IPS-NIHi7 (cell line): ENCODE measurements at regions not wholly inside any gene's neighbourhood (a gene's known extent, or its start where the extent isn't known, plus 50 kb on each side); places are given as distances from the start of the nearest gene placed in this dataset.

Experiments
- DNase-seq: peaks from one replicate; pipeline ENCODE4 v3.0.0; 2012; ENCODE audit warnings: mixed read lengths; ENCODE audit errors: extremely low spot score

DNA sequence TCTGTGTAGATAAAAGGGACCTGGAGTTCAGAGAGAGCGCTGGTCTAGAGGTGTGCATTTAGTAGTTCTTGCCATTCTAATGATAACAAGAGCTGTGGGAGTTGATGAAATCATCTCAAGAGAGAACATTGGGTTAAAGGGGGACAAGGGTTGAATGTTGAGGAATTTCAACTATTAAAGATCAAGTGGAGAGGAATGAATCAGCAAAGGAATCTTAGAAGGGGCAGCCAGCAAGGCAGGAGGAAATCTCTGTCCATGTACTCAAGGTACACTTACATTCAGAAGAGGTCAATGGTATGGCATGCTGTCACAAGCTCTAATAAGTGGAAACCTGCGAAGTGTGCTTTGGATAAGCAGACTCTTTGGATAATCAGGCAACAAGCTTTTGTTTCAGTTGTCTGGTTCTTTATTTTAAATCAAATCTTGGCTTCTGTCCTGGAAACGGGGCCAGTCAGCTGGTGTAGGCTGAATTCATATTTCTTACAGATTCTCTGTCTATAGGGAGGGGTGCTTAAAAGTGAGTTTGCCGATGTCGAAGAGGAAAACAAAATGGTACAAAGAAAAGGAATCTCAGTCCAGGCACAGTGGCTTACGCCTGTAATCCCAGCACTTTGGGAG, 320.5 kb upstream of the CD180 start:
- DNase-seq = no peak

DNA sequence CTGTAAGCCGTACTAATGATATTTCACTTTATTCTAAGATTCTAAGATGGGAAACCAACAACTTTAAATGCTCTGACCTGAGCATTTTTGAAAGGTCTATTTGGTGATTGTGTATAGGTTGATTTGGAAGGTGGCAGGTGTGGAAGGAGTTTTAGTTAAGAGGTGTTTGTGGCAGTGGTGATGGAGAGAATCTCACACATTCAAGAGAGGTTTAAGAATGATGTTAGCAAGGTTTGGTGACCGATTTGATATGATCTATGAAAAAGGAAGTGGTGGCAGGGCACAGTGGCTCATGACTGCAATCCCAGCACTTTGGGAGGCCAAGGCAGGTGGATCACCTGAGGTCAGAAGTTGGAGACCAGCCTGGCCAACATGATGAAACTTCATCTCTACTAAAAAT, 319.2 kb upstream of the CD180 start:
- no peak for DNase-seq

DNA sequence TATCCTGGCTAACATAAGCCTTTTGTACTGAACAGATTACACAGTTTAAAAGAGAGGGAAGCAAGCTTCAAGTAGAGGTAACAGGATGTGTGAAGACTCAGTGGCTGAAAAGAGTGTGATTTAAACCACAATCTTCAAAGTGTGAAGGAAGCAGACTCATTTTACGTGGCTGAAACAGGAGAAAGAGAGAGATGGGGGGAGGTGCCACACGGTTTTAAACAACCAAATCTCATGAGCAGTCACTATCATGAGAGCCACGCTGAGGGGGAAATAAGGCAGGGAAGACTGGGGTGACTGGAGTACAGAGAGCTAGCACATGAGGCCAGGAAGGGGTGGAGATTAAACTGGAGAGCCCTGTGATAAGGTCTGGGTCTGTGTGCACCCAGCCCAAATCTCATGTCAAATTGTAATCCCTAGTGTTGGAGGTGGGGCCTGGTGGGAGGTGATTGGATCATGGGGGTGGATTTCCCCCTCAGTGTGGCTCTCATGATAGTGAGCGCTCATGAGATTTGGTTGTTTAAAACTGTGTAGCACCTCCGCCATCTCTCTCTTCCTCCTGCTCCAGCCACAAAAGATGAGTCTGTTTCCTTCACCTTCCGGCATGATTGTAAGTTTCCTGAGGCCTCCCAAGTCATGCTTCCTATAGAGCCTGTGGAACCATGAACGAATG, 318.6 kb upstream of the CD180 start:
- DNase-seq = no peak

DNA sequence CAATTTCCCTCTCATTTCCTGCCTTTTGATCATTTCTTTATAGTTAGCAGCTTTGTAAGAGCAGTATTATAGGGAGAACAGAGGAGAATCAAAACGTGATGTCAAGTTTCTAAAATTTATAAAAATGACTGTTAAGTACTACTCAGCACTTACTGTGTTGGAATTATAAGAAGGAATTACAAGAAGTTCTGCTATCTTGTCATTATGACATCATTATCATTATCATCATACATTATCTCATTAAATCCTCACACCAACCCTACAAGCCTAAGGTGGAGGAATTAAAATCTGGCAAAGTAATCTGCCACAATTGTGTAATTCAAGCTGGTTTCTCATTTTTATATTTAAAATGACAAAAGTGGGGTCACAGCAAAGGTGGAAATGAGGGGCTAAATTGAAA, 316.2 kb upstream of the CD180 start:
- DNase-seq = no peak

DNA sequence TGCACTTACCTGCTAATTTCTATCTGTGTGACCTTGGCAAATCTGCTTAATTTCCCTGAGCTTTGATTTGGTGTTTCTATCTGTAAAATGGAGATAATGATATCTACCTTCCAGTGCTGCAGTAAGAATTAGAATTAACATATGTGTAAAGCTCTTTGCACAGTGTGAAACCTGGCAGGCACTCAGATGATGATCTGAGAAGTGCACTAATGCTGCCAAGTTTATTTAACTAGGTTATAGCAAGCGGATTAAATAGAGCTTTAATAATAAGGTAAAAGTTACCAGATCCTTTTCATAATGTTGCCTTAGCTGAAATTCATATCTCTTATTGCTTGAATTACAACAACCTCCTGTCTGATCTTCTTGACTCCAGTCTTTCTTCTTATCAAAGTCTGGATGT, 315.3 kb upstream of the CD180 start:
- DNase-seq = no peak

DNA sequence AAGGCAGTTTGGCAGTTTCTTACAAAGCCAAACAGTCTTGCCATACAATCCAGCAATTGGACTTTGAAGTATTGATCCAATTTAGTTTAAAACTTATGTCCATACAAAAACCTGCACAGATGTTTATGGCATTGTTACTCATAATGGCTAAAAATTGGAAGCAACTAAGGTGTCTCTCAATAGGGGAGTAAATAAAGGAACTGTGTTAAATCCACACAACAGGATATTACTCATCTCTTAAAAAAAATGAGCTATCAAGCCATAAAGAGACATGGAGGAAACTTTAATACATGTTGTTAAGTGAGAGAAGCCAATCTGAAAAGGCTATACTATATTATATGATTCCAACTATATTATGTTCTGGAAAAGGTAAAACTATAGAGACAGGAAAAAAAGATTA, 313.6 kb upstream of the CD180 start:
- no peak for DNase-seq

DNA sequence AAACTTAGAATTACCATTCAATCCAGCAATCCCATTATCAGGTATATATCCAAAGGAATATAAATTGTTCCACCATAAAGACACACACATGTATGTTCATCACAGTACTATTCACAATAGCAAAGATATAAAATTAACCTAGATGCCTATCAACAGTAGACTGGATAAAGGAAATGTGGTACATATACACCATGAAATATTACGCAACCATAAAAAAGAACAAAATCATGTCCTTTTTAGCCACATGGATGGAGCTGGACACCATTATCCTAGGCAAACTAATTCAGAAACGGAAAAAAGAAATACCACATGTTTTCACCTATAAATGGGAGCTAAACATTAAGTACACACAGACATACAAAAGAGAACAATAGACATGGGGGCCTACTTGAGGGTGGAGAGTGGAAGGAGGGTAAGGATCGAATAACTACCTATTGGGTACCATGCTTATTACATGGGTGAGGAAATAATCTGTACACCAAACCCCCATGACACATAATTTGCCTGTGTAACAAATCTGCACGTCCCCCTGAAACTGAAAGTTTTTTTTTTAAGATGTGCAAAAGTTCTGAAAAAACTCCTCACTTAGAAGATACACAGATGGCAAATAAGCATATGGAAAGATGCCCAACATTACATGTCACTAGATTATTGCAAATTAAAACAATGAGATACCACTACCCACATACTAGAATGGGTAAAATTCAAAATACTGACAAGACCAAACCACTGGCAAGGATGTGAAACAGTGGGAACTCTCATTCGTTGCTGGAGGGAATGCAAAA, 313.0 kb upstream of the CD180 start:
- DNase-seq = no peak

DNA sequence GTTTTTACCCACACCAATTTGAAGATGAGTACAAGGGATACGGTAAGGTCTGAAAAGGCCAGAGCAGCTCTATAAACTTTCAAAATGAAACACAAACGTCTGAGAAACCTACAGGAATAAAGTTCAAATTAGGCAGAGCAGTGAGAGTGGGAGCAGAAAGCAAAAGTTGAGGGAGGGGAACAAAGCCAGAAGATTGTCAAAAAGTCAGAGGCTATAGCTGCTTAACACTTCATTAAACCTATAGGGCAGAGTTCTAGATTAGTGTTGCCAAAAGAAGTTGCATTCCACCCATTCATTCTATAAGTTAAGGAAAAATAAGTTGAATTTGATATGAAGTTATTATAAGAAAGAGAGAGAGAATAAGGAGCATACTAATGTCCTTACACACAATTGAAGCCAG, 309.6 kb upstream of the CD180 start:
- no peak for DNase-seq

DNA sequence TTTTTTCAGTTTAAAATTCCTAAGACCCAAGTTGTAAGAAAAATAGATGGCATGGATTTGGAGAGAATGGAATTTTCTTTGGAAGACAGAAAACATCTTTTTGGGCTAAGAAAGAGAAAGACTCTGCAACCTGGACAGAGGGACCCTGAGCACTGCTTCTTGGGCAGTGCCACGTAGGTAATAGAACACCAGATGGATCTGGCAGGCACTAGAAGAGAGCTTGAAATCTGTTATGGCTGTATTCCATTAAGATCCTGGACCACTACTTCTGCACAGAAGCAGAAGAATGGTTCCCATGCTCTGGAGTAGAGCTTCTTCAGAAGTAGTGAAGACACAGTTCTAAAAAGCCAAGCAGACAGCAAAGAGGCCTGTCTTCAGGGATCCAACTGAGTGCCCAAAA, 306.4 kb upstream of the CD180 start:
- DNase-seq = no peak

DNA sequence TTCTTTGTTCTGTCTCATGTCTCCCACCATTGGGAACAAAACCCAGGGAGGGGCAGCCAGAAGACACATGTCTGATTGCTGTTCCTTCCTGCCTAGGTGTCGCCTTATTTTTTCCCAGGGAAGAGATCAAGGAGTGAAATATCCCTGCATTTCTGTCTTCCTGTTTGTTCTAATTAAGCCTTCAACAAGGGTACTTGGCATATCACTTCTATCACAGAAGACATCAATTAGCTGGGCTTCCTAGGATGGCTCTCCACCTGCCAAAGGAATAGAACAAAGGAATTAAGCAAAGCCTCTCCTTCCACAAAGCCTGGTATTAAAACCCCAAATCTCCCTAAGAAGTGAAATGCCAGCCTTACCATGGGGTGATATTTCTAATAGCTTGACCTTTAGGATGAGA, 299.5 kb upstream of the CD180 start:
- no peak for DNase-seq

DNA sequence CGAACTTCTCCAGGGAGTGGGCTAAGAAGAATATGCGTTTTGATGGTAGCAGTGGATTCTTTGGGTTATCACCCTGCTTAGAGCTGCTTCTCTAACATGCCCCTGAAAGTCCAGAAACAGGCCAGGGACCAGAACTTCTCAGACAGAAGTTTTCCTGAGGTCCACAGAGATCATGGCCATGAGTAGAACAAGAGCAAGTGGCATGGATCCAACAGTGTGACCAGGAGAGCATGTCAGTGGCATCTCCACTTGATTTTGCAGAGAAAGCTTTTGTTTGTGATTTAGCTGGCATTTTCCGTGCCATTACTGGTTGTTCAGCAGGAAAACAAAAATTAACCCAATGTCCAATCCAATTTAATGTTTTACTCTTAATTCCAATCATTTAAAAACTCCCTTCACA, 298.5 kb upstream of the CD180 start:
- no peak for DNase-seq

DNA sequence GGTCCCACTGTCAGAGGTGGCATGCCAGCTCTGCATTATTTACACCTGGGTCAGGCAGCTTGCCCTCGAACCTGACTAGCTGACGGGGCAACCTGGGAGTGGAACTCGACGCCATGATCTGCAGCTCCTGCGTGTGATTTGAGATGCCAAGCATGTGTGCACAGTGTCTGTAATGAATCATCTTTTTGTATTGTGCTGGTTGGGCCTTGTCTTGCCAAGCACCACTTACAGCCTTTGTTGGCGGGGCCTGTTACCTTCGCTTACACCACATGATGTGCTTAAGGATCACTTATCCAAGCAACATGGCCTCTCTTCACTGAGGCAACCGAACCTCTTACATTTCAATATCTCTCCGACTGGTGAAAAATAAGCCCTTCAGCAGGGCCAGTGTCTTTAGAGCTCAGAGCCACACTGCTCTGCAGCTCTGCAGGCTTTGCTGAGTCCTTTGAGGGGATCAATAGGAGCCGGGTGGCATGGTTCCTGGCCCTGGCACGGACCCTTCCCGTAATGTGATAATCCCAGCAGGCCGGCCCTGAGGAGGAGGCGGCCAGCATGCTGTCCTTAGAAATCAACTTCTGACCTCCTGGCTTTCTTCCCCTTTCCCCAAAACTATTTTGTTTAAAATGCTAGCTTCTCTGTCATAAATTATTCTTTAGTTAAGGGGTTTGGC, 297.7 kb upstream of the CD180 start:
- no peak for DNase-seq

DNA sequence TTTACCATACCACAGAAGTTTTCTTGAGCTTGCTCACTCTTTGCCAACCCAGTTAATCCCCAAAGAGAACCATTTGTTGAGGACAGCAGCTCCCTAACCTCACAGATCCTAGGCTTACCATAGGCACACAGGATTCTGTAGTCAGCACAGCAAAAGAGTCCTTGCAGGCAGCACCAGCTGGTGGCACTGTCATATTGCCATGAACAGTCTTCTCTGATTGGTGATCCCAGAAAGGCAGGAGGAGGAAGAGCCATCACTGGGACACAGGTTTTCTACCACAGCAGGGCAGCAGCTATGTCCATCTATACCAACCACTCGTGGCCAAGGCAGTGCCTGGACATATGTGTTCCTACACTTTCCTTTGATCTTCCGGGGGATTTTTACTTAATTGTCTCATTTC, 297.1 kb upstream of the CD180 start:
- DNase-seq = peak; percentile 76

DNA sequence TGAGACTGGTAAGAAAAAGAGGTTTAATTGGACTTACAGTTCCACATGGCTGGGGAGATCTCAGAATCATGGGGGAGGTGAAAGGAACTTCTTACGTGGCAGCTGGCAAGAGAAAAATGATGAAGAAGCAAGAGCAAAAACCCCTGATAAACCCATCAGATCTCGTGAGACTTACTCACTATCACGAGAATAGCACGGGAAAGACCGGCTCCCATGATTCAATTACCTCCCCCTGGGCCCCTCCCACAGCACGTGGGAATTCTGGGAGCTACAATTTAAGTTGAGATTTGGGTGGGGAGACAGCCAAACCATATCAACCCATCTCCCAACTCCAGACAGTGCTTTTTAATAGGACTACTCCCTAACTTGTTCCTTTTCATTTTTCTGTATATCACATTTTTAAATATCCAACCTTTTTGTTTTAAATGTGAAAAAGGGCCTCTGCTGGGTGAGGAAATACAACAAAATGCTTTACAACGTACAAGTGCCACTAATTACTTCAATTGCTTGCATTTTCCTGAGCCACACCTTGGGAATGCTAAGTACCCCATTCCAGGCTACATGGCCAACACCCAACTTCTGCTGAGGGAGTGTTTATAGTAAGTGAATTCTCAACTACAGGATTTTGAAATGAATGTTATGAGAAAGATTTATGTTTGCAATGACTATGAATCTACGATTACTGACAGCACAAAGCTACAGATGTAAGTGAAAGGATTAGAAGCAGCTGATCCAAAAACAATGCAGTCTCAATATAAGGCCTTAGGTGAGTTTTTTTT, 294.1 kb upstream of the CD180 start:
- no peak for DNase-seq

DNA sequence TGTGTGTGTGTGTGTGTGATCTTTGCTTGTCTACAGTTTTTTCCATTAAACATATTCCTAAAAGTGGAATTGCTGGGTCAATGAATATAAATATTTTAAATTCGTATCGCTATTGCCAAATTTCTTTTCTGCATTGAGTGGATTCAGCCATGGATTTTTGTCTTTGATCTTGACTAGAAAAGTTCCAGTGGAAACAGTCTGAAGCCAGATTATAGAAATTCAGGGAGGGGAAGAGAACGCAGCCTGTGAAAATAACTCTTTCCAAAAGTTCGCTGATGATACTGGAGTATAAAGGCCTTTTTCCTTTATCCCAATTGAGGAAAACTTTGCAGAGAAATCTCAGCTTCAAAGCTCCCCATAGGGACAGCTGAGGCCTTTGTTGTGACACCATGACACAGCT, 292.3 kb upstream of the CD180 start:
- no peak for DNase-seq

DNA sequence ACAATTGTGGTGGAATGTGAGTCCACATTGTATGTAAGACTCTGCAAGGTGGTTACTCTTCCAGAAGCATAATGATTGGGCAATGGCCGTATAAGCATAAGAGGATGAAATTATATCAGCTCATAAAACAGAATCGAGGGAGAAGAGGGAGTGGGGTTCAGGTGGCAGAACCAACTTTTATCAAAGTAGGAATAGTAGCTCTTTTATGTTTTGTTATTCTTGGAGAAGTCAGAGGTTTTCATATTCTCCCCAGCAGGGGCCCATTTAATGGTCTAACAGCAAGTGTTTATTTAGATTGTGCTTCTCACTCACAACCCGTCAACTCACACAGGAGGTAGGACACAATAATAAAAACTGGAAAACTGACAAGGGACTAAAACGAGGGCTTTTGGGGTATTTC, 291.3 kb upstream of the CD180 start:
- no peak for DNase-seq

DNA sequence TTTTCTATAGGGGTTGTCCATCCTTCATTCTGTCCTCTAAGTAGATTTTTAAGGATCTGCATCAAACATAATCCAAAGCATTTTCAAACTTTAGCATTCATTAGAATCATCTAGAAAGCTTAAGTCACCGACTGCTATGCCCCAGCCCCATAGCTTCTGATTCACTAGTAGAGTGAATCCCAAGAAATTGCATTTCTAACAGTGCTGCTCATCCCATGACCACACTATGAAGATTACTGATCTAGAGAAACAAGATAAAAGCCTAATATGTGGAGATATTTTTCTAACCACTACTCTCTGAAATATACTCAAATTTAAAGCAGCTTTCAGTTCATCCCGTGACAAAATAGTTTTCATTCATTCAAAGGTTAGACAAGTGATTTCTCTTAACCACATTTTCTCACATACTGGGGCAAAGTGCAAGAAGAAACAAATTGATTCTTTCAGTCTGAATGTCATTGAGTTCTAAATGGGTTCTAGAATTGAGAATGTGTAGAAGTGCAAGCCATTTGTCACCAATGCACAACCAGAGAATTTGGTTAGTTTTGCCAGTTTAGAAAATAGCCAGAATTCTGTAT, 286.9 kb upstream of the CD180 start:
- DNase-seq = no peak

DNA sequence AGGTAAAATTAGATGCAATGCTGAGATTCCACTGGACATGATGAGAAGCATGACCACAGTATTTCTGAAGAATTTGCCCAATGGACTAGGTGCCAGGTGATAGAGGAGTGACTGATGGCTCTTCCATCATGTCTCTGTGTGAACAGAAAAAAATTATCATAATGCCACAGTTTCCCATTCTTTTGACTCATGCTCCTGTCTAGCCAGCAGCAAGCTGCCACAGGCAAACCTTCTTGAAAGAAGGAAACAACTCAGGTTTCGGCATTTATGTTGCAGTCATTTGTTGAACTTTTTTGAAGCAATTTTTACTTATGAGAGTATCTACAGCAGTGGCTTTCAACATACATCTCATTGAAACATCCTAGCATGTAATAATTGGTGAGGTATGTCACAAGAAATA, 284.8 kb upstream of the CD180 start:
- DNase-seq = no peak

DNA sequence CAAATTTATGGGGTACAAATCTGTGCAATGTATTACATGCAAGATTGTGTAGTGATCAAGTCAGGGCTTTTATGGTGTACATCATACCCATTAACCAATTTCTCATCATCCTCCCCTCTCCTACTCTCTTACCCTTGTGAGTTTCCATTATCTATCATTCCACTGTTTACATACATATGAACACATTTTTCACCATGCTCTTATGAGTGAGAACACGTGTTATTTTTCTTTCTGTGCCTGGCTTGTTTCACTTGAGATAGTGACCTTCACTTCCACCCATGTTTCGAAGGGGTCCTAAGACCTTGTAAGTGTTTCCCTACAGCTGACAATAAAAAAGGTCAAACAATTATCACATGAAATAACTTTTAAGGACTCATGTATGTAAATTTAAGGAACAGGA, 281.7 kb upstream of the CD180 start:
- no peak for DNase-seq

DNA sequence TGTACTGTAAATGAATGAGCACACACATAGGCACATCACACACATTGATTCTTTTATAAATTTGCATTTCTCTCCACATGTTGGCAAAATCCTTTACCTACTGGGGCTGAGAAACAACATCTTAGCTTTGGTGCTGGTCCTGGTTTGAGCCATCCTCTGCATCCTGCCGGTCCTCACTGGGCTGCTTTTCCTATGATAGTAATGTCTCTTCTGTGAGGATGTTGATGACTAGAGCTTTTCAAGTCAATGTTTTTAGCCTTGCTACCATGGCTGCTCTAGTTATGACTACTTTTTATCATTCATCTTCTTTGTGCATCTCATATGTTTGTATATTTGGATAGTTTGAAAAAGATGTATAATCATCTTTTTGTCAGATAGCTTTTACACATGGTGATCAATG, 280.4 kb upstream of the CD180 start:
- DNase-seq = no peak

DNA sequence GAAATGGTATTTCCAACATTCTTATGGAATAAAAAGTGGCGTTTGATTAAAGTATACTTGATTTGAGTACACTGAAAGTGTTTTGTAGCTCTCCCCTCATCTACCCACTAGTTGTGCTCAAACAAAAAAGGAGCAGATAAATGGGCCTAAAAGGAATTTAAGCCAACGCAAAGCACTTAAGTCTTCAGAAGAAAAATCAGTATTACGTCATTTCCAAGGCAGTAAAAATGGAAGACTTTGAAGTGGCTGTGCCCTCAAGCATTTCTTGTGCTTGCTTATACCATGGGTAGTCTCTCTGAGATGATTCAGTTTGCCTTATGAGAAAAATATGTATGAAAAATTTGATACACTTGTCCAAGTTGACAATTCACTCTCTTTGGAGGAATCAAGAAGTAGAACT, 279.9 kb upstream of the CD180 start:
- DNase-seq = no peak

DNA sequence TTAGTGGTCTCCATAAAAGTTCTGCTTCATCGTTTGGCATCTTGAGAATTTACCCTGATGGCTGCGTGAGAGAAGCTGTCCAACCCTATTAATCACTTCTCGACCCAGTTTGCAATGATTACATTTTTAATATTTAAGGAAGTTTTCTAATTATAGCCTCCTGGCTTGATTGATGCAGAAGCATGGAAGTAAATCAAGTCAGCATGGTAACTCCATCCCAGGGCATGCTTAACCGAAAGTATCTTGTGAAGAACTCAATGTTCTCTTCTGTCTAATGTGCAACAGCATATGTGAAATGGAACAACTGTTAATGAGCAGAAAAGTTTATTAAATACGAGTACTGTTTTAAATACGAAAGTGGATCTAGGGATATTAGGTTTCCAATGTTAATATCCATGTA, 278.9 kb upstream of the CD180 start:
- no peak for DNase-seq
